Right lobe of liver (tissue), 4 donors: ENCODE measurements at regions not wholly inside any gene's neighbourhood (a gene's known extent, or its start where the extent isn't known, plus 50 kb on each side); places are given as distances from the start of the nearest gene placed in this dataset.

Source experiments
- CTCF ChIP-seq, 4 donors: fragments of 200-600 bp in 3 of 4; fragments of 450-650 bp in 1 of 4; IDR thresholded peaks; one replicate each; pipeline versions ENCODE4 v1.5.1 to v1.8.0; 2016 to 2022; ENCODE audit warnings: antibody characterized with exemption in 4 of 4, mild to moderate bottlenecking in 2 of 4
- POLR2A ChIP-seq: fragments of 450-650 bp; IDR thresholded peaks from one replicate; pipeline ENCODE4 v1.6.1; 2017; ENCODE audit warnings: antibody characterized with exemption, mild to moderate bottlenecking
- donor health status: DM: no; HTN: no; CAD: no.
- donor health status: DM: no; HTN: no; CAD: no.
- donor health status: DM: no; HTN: yes; CAD: no.

- no peak for TF ChIP-seq CTCF (IDR thresholded peaks at IDR 0.05)
- TF ChIP-seq POLR2A = no peak
These were observed 166.6 kb upstream of the RREB1 start for GRCh38 chr6:6941201-6941600.
